Neural progenitor cell (in vitro differentiated cells): ENCODE measurements at regions not wholly inside any gene's neighbourhood (a gene's known extent, or its start where the extent isn't known, plus 50 kb on each side); places are given as distances from the start of the nearest gene placed in this dataset.

ENCODE experiments used
- DNase-seq: peaks from one replicate; pipeline ENCODE4 v3.0.0-alpha.2; 2016; ENCODE audit warnings: low spot score
- H2AFZ ChIP-seq: fragments of 200-600 bp; sonication (generic); replicated peaks from 2 replicates; pipeline ENCODE4 v1.6.1; 2016; ENCODE audit warnings: antibody characterized with exemption
- H3F3A ChIP-seq: fragments of 200-600 bp; sonication (generic); 2 replicates; pipeline ENCODE4 v1.6.1; 2016; ENCODE audit warnings: antibody characterized with exemption, low read depth
- H3K27ac ChIP-seq: fragments of 200-600 bp; sonication (generic); 2 replicates; pipeline ENCODE4 v1.5.1; 2016; ENCODE audit warnings: mild to moderate bottlenecking
- H3K27me3 ChIP-seq: fragments of 200-600 bp; sonication (generic); 2 replicates; pipeline ENCODE4 v1.6.1; 2016; ENCODE audit warnings: mild to moderate bottlenecking, moderate library complexity
- H3K36me3 ChIP-seq: fragments of 200-600 bp; sonication (generic); 2 replicates; pipeline ENCODE4 v1.5.1; 2016
- H3K4me1 ChIP-seq: fragments of 200-600 bp; sonication (generic); 2 replicates; pipeline ENCODE4 v1.6.1; 2016; ENCODE audit warnings: mixed run types
- H3K4me2 ChIP-seq: fragments of 200-600 bp; sonication (generic); 2 replicates; pipeline ENCODE4 v1.6.1; 2016
- H3K4me3 ChIP-seq: fragments of 200-600 bp; sonication (generic); 2 replicates; pipeline ENCODE4 v1.5.1; 2016
- H3K79me2 ChIP-seq: fragments of 200-600 bp; sonication (generic); 2 replicates; pipeline ENCODE4 v1.6.1; 2016; ENCODE audit warnings: low read depth
- H3K9ac ChIP-seq: fragments of 200-600 bp; sonication (generic); 2 replicates; pipeline ENCODE4 v1.6.1; 2016
- H3K9me3 ChIP-seq: fragments of 200-600 bp; sonication (generic); 2 replicates; pipeline ENCODE4 v1.5.1; 2016; ENCODE audit warnings: low read depth
- H4K20me1 ChIP-seq: fragments of 200-600 bp; sonication (generic); 2 replicates; pipeline ENCODE4 v1.6.1; 2016; ENCODE audit warnings: low read depth
- H3K27ac Mint-ChIP-seq: 3 replicates; pipeline ENCODE4 v1.8.0; 2021; ENCODE audit warnings: mixed read lengths
- H3K27me3 Mint-ChIP-seq: 2 replicates; pipeline ENCODE4 v1.8.0; 2022; ENCODE audit warnings: low read depth, mild to moderate bottlenecking, inconsistent platforms, moderate library complexity, mixed read lengths; ENCODE audit not compliant: insufficient read depth
- H3K36me3 Mint-ChIP-seq: 3 replicates; pipeline ENCODE4 v1.8.0; 2021; ENCODE audit warnings: mixed read lengths
- H3K4me1 Mint-ChIP-seq: 3 replicates; pipeline ENCODE4 v1.8.0; 2021; ENCODE audit warnings: mixed read lengths
- H3K4me3 Mint-ChIP-seq: 3 replicates; pipeline ENCODE4 v1.8.0; 2021; ENCODE audit warnings: mild to moderate bottlenecking, moderate library complexity, mixed read lengths
- H3K9me3 Mint-ChIP-seq: 3 replicates; pipeline ENCODE4 v1.8.0; 2020; ENCODE audit warnings: mixed read lengths
- CTCF ChIP-seq: fragments of 200-600 bp; sonication (generic); IDR thresholded peaks from 2 replicates; pipeline ENCODE4 v1.5.1; 2017; ENCODE audit warnings: antibody characterized with exemption, mild to moderate bottlenecking
- EZH2 ChIP-seq: fragments of 200-600 bp; sonication (generic); IDR thresholded peaks from 2 replicates; pipeline ENCODE4 v1.6.1; 2017; ENCODE audit warnings: antibody characterized with exemption, mild to moderate bottlenecking, moderate library complexity
- EZH2phosphoT487 ChIP-seq: fragments of 200-600 bp; sonication (generic); IDR thresholded peaks from 2 replicates; pipeline ENCODE4 v1.6.1; 2017; ENCODE audit warnings: antibody characterized with exemption

DNA sequence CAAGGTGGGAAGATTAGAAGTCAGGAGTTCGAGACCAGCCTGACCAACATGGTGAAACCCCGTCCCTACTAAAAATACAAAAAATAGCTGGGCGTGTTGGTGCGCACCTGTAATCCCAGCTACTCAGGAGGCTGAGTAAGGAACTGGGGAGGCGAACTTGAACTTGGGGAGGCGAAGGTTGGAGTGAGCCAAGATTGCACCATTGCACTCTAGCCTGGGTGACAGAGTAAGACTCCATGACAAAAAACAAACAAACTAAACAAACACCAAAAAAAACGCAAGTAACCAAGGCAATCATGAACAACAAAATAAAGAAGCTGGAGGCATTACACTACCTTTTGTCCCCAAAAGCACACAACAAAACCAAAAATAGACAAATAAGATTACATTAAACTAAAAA lies 547.3 kb upstream of the GBE1 start:
- no peaks in the 10 kb centered on the region for H3K79me2 ChIP-seq
- TF ChIP-seq CTCF (no peak), EZH2phosphoT487 (no peak), EZH2 (no peak)
- H3K36me3 ChIP-seq = no peaks in the 10 kb centered on the region

GRCh38 chr3:82306189-82306588 lies 544.7 kb upstream of the GBE1 start:
- H3K27me3 Mint-ChIP-seq = no peaks in the 10 kb centered on the region
- Histone ChIP-seq H3K9me3 (no peaks in the 10 kb centered on the region), H3K4me2 (no peak overlapping the region), H3K36me3 (no peaks in the 10 kb centered on the region), H3K4me1 (no peaks in the 10 kb centered on the region), H2AFZ (no peak overlapping the region), H3K79me2 (no peaks in the 10 kb centered on the region), H3F3A (no peaks in the 10 kb centered on the region), H3K27ac (no peak overlapping the region), H3K9ac (no peak overlapping the region), H3K4me3 (no peak overlapping the region), H3K27me3 (no peaks in the 10 kb centered on the region), H4K20me1 (no peaks in the 10 kb centered on the region)
- H3K4me3 Mint-ChIP-seq = no peak overlapping the region
- peaks cover 2% of the 10 kb centered on the region for H3K9me3 Mint-ChIP-seq
- H3K27ac Mint-ChIP-seq = no peak overlapping the region
- DNase-seq = no peak
- TF ChIP-seq CTCF = no peak
- no peaks in the 10 kb centered on the region for H3K4me1 Mint-ChIP-seq
- no peaks in the 10 kb centered on the region for H3K36me3 Mint-ChIP-seq

More for the DNA sequence above, 547.3 kb upstream of the GBE1 start:
- no peak for DNase-seq
- Mint-ChIP-seq H3K9me3 (peaks cover 2% of the 10 kb centered on the region), H3K27me3 (no peaks in the 10 kb centered on the region), H3K36me3 (no peaks in the 10 kb centered on the region), H3K27ac (no peak overlapping the region), H3K4me3 (no peak overlapping the region), H3K4me1 (no peaks in the 10 kb centered on the region)
- H3K9me3 ChIP-seq = no peaks in the 10 kb centered on the region
- H3K4me3 ChIP-seq = no peak overlapping the region
- no peaks in the 10 kb centered on the region for H4K20me1 ChIP-seq
- H3K27me3 ChIP-seq = no peaks in the 10 kb centered on the region
- no peak overlapping the region for H3K27ac ChIP-seq
- no peak overlapping the region for H2AFZ ChIP-seq
- H3K9ac ChIP-seq = no peak overlapping the region
- H3K4me2 ChIP-seq = no peak overlapping the region
- no peaks in the 10 kb centered on the region for H3K4me1 ChIP-seq
- no peaks in the 10 kb centered on the region for H3F3A ChIP-seq

DNA sequence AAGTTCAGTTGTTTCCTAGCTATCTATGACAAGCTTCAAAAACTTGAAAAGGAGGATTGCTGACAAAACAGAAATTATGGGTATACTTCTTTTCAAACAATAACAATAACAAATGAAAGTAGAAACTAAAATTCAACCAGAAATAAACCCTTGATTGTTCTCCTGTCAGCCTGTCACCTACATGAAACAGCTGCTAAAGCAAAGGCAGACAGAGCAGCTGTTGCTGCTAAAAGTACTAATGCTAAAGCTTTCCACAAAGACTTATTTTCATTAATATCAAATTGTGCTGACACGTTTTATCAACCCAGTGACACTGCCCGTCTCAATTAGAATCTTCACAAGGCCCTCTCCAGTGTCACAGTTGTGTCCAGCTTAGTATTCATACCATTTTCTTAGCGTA lies 533.2 kb upstream of the GBE1 start:
- no peak overlapping the region for H3K4me3 Mint-ChIP-seq
- H3K27me3 Mint-ChIP-seq = no peaks in the 10 kb centered on the region
- Histone ChIP-seq H4K20me1 (no peaks in the 10 kb centered on the region), H3K9me3 (no peaks in the 10 kb centered on the region), H3K4me2 (no peak overlapping the region), H3F3A (no peaks in the 10 kb centered on the region), H3K4me1 (no peaks in the 10 kb centered on the region), H3K27me3 (no peaks in the 10 kb centered on the region), H2AFZ (no peak overlapping the region), H3K27ac (no peak overlapping the region), H3K4me3 (no peak overlapping the region), H3K36me3 (no peaks in the 10 kb centered on the region), H3K9ac (no peak overlapping the region), H3K79me2 (no peaks in the 10 kb centered on the region)
- H3K27ac Mint-ChIP-seq = no peak overlapping the region
- no peak for TF ChIP-seq EZH2phosphoT487
- TF ChIP-seq EZH2 = no peak
- TF ChIP-seq CTCF = no peak
- H3K36me3 Mint-ChIP-seq = no peaks in the 10 kb centered on the region
- no peak for DNase-seq
- H3K9me3 Mint-ChIP-seq = peaks cover 3% of the 10 kb centered on the region
- H3K4me1 Mint-ChIP-seq = no peaks in the 10 kb centered on the region

DNA sequence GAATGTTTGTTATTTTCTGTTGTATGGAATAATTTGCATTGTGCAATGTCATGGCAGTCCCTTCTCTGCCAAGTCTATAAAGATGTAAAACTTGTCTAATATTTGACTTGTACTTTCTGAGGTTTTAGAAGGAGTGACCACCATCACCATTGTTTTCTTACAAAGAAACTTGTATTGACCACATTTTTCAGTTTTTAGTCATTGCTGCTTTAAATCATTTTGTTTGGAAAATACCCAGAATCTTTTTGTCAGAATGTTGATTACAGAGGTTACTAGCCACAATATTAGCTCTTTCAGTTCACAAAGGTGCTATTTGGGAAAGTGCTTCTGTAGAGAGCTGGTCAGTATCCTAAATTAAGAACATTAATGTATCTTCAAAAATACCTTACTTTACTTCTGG lies 532.4 kb upstream of the GBE1 start:
- Histone ChIP-seq H2AFZ (no peak overlapping the region), H3K79me2 (no peaks in the 10 kb centered on the region), H4K20me1 (no peaks in the 10 kb centered on the region), H3K9me3 (no peaks in the 10 kb centered on the region), H3K4me3 (no peak overlapping the region), H3K27ac (no peak overlapping the region), H3K4me2 (no peak overlapping the region), H3K27me3 (no peaks in the 10 kb centered on the region), H3K9ac (no peak overlapping the region), H3K4me1 (no peaks in the 10 kb centered on the region), H3F3A (no peaks in the 10 kb centered on the region), H3K36me3 (no peaks in the 10 kb centered on the region)
- no peaks in the 10 kb centered on the region for H3K9me3 Mint-ChIP-seq
- H3K27ac Mint-ChIP-seq = no peak overlapping the region
- no peak for TF ChIP-seq CTCF
- no peak for TF ChIP-seq EZH2
- TF ChIP-seq EZH2phosphoT487 = no peak
- no peaks in the 10 kb centered on the region for H3K36me3 Mint-ChIP-seq
- H3K4me1 Mint-ChIP-seq = no peaks in the 10 kb centered on the region
- no peaks in the 10 kb centered on the region for H3K27me3 Mint-ChIP-seq
- H3K4me3 Mint-ChIP-seq = no peak overlapping the region
- DNase-seq = no peak
